HG02943 (cell line): ENCODE measurements at regions not wholly inside any gene's neighbourhood (a gene's known extent, or its start where the extent isn't known, plus 50 kb on each side); places are given as distances from the start of the nearest gene placed in this dataset.
"Not testable (repeated sequence)": the region's sequence is repeated elsewhere in the genome, so short reads cannot be mapped to it uniquely, and the experiment has no call there.

Source experiments
- ATAC-seq: cut with Tn5 transposase; IDR thresholded peaks from one replicate; pipeline ENCODE4 v1.9.1; 2021; ENCODE audit warnings: mild to moderate bottlenecking, low read depth, moderate library complexity; ENCODE audit not compliant: unreplicated experiment

DNA sequence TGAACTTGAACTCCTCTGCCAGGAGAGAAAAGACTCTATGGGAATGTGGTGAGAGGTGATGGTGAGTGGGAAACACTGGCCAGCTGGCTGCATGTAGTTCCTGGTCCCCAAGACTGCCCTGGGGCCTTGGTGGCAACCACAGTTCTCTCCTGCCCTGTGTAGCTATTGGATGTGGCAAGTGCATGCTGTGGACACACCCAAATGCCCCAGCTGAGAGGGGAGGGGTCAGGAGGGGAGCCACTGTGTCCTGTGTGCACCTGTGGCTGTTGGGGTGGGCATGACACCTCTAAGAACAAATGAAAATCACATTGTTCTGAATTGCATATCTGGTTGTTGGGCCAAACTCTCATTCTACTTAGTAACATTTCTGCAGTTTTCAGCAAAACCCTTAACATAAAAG lies 409.6 kb downstream of the NSUN3 start:
- no peak for ATAC-seq

GRCh38 chr3:94481226-94481898 lies 418.5 kb downstream of the NSUN3 start:
- no peak for ATAC-seq

GRCh38 chr3:94482686-94483085 lies 419.8 kb downstream of the NSUN3 start:
- ATAC-seq, result no peak

- no peak for ATAC-seq
These were observed 420.5 kb downstream of the NSUN3 start for GRCh38 chr3:94483403-94483802.

GRCh38 chr3:94494992-94495391 lies 432.1 kb downstream of the NSUN3 start:
- no peak for ATAC-seq

GRCh38 chr3:94500146-94500545 lies 437.3 kb downstream of the NSUN3 start:
- ATAC-seq, result no peak

DNA sequence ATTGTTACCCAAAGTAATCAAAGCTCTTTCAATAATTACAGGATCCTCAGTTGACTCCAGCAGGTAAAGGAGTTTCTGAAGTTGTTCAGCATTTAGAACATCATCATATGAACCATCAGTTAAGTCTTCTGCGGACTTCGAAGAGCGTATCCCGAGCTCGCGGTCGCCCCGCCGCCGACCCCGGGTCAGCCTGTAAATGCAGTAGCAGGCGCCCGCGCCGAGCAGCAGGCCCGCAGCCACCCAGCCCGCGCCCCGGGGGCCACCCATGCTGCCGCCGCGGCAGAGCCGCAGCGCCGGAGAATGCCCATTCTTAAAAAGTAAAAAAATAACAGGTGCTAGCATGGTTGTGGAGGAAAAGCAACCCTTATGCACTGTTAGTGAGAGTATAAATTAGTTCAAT lies 444.5 kb downstream of the NSUN3 start:
- ATAC-seq, result not testable (repeated sequence)

- ATAC-seq, result no peak
These were observed 450.0 kb downstream of the NSUN3 start for GRCh38 chr3:94512876-94513275.

DNA sequence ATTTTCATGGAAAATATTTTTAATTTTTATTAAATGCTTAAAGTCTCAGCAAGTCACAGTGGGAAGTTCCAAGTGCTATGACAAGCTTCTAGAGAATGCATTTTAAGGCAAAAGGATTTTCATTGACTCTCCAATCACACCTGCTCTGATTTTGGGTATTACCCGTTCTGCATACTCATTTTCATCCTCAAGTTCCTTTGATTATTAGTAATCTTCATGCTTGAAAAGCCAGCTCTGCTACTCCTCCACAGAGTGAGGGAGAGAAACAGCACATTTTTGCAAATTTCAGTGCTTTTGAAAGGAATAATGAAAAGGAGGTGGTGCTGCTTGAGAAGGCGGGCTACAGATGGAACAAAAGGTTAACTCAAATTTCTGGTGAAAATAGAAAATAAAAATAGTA lies 450.7 kb downstream of the NSUN3 start:
- ATAC-seq, result no peak

DNA sequence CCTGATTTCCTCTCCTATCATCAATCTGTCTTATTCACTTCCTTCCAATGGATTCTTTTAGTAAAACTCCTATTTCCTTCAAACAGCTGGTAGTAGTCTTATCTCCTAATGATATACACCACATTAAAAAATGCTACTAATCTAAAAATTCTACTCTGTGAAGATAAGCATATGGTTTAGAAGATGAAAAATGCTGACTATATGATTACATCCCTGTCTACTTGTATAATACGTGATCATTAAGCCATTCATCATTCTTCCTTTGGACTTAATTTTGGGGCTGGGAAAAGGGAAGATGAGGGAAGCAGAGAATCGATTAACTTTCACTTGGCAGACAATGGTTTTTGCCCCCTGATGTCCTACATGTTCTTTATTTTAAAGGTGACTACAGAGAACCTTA lies 453.1 kb downstream of the NSUN3 start:
- ATAC-seq, result no peak

DNA sequence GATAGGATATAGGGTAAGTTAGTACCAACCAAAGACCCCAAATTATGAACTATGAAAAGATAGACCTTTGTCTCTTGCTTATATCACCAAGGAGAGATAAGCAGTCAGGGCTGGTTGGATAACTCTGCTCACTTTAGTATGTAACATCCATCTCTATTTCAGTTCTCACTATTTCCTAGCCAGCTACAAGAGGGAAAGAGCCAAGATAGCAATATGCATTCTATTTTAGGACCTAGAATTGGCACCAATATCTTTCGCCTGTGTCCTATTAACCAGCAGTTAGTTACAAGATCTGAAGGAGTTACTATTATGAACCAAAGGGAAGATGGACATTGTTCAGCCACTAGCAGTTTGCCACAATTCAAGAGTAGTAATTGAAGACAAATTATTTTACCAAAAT lies 457.5 kb downstream of the NSUN3 start:
- ATAC-seq, result no peak

- ATAC-seq, result no peak
These were observed 459.6 kb downstream of the NSUN3 start for GRCh38 chr3:94522488-94522887.

DNA sequence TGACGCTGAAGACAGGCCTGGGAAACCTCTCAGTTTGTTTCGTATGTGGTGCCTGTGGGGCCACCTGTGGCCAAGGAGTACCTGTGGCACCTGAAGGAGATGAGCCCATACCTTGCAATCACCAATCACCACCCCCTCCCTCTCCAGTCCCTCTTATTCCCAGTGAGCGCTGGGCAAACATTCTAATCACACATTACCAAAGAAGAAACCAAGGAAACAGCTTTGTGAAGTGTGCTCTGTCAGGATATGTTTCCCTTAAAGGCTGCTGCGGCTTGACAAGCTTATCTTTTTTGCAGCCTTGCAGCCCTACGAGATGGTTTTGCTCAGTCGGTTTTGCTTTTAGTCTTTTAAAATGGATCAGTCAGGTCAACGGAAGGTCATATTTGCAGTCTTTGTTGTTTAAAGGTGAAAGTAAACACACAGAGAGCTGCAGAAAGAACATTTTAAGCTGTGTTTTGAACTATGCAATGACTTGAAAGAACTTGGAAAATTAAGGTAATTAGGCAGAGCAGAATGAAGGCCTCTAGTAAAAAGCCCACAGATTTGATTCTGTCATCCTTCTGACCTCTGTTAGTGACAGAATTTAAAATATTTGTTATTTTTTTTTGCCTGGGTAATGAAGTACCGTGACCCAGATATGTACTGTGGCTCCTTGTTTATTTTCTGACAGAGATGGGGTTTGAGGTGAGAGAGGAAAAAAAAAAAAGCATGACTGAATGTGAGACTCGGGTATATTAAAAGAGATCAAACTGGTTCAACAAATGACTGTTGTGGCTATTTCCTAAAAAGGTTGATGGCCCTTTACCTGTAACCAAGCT lies 461.4 kb downstream of the NSUN3 start:
- no peak for ATAC-seq

DNA sequence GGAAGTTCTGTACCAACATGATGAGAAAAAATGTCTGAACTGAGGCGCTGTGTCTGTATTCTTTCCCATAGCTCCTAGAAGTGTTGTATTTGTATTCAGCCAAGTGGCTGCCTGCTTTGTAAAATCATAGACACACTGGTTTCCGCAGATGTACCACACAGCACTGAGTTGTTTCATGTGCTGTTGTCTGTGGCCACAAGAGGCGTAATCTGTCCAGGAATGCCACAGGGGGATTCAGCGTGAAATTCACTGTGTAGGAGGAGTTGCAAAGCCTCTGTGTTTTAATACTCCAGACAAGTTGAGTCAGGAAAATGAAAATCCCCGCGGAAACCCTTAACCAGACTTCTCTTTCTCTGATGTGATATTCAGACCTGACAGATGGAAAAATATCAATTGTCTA lies 462.2 kb downstream of the NSUN3 start:
- no peak for ATAC-seq

DNA sequence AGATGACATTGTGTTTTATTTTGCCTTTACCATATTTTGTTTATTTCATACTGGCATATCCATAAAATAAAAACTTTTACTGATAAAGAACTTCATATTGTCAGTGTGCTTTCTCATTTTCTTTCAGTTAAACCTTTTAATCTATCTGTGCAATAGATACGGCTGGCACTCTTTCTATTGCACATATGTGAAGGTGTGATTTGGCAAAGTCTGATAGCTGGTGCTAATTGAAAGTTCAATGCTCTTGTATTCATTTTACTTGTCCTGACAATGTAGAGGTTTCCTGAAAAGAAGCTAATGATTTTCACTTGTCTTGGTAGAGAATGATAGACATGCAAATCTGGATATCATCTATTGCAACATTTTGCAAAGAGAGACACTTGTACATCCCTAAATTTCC lies 467.0 kb downstream of the NSUN3 start:
- ATAC-seq, result no peak

- no peak for ATAC-seq
These were observed 470.1 kb downstream of the NSUN3 start for GRCh38 chr3:94532951-94533350.

GRCh38 chr3:94539937-94540336 lies 477.1 kb downstream of the NSUN3 start:
- ATAC-seq, result no peak

DNA sequence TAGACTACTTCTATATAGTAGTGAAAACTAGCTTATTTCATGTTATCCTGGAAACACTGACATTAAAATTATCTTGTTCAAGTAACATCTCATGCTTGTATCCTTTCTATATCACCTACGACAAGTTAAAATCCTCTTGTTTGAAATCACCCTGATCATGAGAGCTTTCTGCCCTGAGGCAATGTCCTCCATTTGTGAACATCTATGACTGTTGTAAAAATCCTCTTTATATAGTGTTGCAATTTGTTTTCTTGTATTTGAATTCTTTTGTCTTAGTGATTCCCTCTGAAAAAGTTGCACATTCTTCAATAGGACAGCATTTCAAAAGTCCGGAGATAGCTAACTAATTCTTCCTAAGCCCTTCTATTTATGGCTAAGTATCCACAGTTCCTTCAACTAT lies 480.3 kb downstream of the NSUN3 start:
- ATAC-seq, result no peak

DNA sequence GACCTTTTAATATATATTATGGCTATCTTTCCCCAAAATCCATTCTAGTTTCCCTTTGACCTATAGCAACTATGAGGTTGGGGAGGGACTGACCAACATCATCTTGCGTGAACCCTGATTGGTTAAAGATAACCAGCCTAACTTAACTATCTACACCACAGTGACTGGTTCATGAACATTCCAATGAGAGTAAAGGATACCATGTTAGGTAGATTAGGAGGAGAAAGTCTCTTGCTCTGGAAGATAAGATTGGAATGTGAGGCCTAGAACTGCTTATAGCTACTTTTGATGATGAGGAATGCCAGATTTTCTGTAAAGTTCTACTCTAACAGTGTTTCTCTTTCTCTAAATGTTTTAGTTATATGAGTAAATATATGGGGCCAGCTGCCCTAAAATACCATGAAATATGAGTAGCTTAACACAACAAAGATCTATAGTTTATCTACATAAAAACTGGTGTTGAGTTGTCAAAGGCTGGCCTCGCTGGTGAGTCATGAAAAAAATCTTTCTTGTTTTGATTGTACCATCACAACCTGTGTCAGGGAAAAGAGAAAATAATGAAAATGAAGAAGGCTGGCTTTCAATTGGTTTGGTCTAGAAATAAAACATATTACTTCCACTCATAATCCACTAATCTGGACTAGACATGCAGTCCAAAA lies 481.4 kb downstream of the NSUN3 start:
- no peak for ATAC-seq

GRCh38 chr3:94548581-94549316 lies 485.9 kb downstream of the NSUN3 start:
- ATAC-seq, result no peak

GRCh38 chr3:94561094-94561493 lies 498.2 kb downstream of the NSUN3 start:
- no peak for ATAC-seq
